ENCODE measurements at regions not wholly inside any gene's neighbourhood (a gene's known extent, or its start where the extent isn't known, plus 50 kb on each side); places are given as distances from the start of the nearest gene placed in this dataset.
"Not testable (repeated sequence)": the region's sequence is repeated elsewhere in the genome, so short reads cannot be mapped to it uniquely, and the experiment has no call there.

DNA sequence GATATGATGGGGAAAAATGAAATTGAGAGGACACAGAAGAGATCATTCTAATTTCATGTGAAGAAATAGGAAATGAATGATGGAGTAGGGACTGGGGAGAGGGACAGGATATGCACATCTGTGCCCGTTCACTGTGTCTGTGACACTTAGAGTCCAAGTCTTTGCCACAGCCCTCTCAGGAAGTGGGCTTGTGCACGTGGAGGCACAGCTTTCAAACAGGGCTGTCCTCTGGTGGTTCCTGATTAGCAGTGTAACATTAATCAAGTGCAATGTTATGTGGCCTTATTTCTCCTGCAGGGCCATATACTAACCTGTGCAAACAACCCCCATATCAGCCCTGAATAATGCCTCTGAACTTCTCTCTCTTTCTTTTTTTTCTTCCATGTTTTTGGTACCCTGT lies 312.2 kb upstream of the FAM98A start:
- H3K36me3 ChIP-seq (ENCODE audit: control insufficient read depth, insufficient read depth, low read length), result no peaks in the 10 kb centered on the region
- no peaks in the 10 kb centered on the region for H3K4me1 ChIP-seq (ENCODE audit: control insufficient read depth, insufficient read depth, low read length)
- 81 to 91% methylated on average over 2 of the region's 2 CpGs for WGBS, 2 experiments
- H3K27me3 ChIP-seq (ENCODE audit: control insufficient read depth, insufficient read depth, low read length, poor library complexity, severe bottlenecking), result no peaks in the 10 kb centered on the region
- H3K9me3 ChIP-seq (ENCODE audit: control insufficient read depth, low read length), result no peaks in the 10 kb centered on the region
- no peak overlapping the region for H3K4me3 ChIP-seq (ENCODE audit: insufficient read depth, low read depth, low read length)
- H3K27ac ChIP-seq (ENCODE audit: insufficient read depth, low read depth, low read length, poor library complexity, severe bottlenecking), result no peak overlapping the region

DNA sequence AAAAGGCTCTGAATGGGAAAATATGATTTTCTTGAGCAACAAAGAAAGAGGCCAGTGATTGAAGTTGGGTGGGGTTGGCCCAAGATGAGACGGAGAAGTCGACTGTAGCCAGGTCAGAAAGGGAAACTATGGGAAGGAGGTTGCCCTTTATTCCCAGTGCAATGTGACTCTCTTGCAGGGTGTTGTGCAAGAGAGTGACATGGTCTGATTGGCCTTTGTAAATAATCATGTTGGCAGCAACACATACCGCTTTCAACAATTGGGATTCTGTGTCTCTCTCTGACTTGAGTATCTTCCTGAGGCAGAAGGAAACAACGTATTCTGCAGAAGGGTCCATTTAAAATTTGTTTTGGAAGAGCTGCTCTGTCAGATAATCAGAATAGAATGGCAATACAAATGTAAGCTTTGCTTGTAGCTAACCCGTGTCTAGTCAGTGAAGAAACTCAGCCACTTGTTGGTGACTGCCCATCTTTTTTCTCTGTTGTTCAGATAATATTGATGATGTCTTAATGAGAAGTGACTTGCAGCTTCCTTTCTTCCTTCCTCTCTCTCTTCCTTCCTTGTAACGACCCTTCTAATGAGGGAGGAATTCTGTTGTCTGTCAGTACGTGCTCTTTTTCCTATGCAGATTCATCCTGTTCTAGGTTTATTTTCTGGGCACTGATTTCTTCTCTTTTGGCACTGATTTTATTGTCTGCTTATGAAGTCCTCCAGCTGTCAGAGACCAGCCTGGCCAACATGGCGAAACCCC lies 311.0 kb upstream of the FAM98A start:
- H3K4me1 ChIP-seq (ENCODE audit: control insufficient read depth, insufficient read depth, low read length), result no peaks in the 10 kb centered on the region
- WGBS, 2 experiments, result 92 to 96% methylated on average over 8 of the region's 8 CpGs
- no peaks in the 10 kb centered on the region for H3K9me3 ChIP-seq (ENCODE audit: control insufficient read depth, low read length)
- no peaks in the 10 kb centered on the region for H3K36me3 ChIP-seq (ENCODE audit: control insufficient read depth, insufficient read depth, low read length)
- no peaks in the 10 kb centered on the region for H3K27me3 ChIP-seq (ENCODE audit: control insufficient read depth, insufficient read depth, low read length, poor library complexity, severe bottlenecking)
- H3K4me3 ChIP-seq (ENCODE audit: insufficient read depth, low read depth, low read length), result no peak overlapping the region
- H3K27ac ChIP-seq (ENCODE audit: insufficient read depth, low read depth, low read length, poor library complexity, severe bottlenecking), result no peak overlapping the region

DNA sequence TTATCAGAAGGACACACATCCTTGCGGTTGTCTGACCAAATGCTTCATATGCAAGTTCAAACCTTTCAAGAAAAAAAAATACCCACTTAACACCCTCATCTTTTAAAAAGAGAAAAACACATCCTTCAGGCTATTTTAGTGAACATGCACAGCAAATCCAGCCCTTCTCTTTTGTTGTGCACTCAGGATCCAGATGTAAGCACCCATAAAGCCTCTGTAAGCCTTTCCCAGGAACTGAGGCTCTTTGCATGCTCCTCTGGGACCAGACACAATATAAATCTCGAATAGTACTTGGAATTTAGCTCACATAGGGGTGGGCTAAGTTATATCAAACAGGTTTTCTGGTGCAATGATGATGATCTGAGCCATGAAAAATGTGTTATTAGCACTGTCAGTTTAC lies 308.8 kb upstream of the FAM98A start:
- Histone ChIP-seq H3K9me3 (ENCODE audit: control insufficient read depth, low read length) (no peaks in the 10 kb centered on the region), H3K4me1 (ENCODE audit: control insufficient read depth, insufficient read depth, low read length) (no peaks in the 10 kb centered on the region), H3K4me3 (ENCODE audit: insufficient read depth, low read depth, low read length) (no peak overlapping the region), H3K27ac (ENCODE audit: insufficient read depth, low read depth, low read length, poor library complexity, severe bottlenecking) (no peak overlapping the region), H3K36me3 (ENCODE audit: control insufficient read depth, insufficient read depth, low read length) (no peaks in the 10 kb centered on the region), H3K27me3 (ENCODE audit: control insufficient read depth, insufficient read depth, low read length, poor library complexity, severe bottlenecking) (no peaks in the 10 kb centered on the region)
- WGBS, 2 experiments, result 89 to 99% methylated on average over 2 of the region's 2 CpGs

DNA sequence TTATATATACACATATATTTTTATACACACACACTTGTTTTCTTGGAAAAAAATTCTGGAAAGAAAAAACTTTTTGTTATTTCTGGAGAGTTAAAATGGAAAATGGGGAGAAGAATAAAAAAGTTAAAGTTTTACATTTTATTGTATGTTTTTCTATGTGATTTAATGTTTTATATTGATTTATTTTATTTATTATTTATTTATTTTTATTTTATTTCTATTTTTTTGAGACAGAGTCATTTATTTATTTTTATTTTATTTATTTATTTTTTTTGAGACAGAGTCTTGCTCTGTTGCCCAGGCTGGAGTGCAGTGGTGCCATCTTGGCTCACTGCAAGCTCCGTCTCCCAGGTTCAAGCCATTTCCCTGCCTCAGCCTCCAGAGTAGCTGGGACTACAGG lies 307.0 kb upstream of the FAM98A start:
- not testable (repeated sequence) for H3K4me1 ChIP-seq (ENCODE audit: control insufficient read depth, insufficient read depth, low read length); H3K27me3 ChIP-seq (ENCODE audit: control insufficient read depth, insufficient read depth, low read length, poor library complexity, severe bottlenecking); H3K27ac ChIP-seq (ENCODE audit: insufficient read depth, low read depth, low read length, poor library complexity, severe bottlenecking); H3K9me3 ChIP-seq (ENCODE audit: control insufficient read depth, low read length); H3K4me3 ChIP-seq (ENCODE audit: insufficient read depth, low read depth, low read length); H3K36me3 ChIP-seq (ENCODE audit: control insufficient read depth, insufficient read depth, low read length)
- 87 to 100% methylated on average over 1 of the region's 1 CpG for whole genome bisulfite sequencing, 2 experiments

DNA sequence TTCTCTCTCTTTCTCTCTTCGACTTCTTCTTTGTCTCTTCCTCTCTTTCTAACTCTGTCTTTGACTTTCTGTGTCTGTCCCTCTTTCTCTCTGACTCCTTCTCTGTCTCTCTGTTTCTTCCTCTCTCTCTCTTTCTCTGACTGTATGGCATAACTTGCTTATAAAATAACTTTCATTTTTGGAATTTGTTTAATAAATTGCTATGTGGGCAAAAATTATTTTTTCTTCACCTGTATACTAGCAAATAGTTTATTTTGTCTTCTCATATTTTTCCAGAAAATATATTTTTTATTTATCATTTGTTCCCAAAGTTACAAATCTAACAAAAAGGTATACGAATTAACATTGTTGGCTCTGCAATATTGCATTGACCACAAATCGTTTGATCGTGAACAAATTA lies 305.7 kb upstream of the FAM98A start:
- no peaks in the 10 kb centered on the region for H3K4me1 ChIP-seq (ENCODE audit: control insufficient read depth, insufficient read depth, low read length)
- H3K9me3 ChIP-seq (ENCODE audit: control insufficient read depth, low read length), result no peaks in the 10 kb centered on the region
- H3K36me3 ChIP-seq (ENCODE audit: control insufficient read depth, insufficient read depth, low read length), result no peaks in the 10 kb centered on the region
- H3K4me3 ChIP-seq (ENCODE audit: insufficient read depth, low read depth, low read length), result no peak overlapping the region
- no peaks in the 10 kb centered on the region for H3K27me3 ChIP-seq (ENCODE audit: control insufficient read depth, insufficient read depth, low read length, poor library complexity, severe bottlenecking)
- no peak overlapping the region for H3K27ac ChIP-seq (ENCODE audit: insufficient read depth, low read depth, low read length, poor library complexity, severe bottlenecking)
- 60 to 87% methylated on average over 2 to 4 of the region's 4 CpGs for WGBS, 2 experiments

DNA sequence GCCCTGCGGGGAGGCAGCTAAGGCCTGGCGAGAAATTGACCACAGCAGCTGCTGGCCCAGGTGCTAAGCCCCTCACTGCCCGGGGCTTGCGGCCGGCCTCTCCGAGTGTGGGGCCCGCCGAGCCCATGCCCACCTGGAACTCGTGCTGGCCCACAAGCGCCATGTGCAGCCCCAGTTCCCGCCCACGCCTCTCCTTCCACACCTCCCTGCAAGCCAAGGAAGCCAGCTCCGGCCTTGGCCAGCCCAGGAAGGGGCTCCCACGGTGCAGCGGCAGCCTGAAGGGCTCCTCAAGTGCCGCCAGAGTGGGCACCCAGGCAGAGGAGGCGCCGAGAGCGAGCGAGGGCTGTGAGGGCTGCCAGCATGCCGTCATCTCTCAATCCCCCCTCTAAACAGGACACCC lies 304.6 kb upstream of the FAM98A start:
- Histone ChIP-seq H3K4me3 (ENCODE audit: insufficient read depth, low read depth, low read length) (no peak overlapping the region), H3K36me3 (ENCODE audit: control insufficient read depth, insufficient read depth, low read length) (no peaks in the 10 kb centered on the region), H3K4me1 (ENCODE audit: control insufficient read depth, insufficient read depth, low read length) (no peaks in the 10 kb centered on the region), H3K9me3 (ENCODE audit: control insufficient read depth, low read length) (no peaks in the 10 kb centered on the region), H3K27me3 (ENCODE audit: control insufficient read depth, insufficient read depth, low read length, poor library complexity, severe bottlenecking) (no peaks in the 10 kb centered on the region), H3K27ac (ENCODE audit: insufficient read depth, low read depth, low read length, poor library complexity, severe bottlenecking) (no peak overlapping the region)
- WGBS, 2 experiments, result 89 to 92% methylated on average over 20 to 21 of the region's 21 CpGs

DNA sequence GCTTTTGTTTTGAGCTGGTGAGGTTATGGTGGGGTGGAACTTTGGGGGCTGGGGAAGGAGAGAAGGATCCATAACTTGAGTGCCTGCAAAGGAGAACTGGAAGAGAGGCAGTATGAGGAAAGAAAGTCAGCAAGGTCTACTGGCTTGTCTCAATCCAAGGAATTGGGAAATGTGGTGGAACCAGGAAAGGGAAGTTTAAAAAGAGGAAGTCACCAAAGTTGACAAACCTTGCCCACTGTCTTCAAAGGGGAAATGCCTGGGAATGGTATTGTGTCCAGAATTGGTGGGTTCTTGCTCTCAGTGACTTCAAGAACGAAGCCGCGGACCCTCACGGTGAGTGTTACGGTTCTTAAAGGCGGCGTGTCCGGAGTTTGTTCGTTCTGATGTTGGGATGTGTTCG lies 304.1 kb upstream of the FAM98A start:
- no peaks in the 10 kb centered on the region for H3K36me3 ChIP-seq (ENCODE audit: control insufficient read depth, insufficient read depth, low read length)
- no peaks in the 10 kb centered on the region for H3K27me3 ChIP-seq (ENCODE audit: control insufficient read depth, insufficient read depth, low read length, poor library complexity, severe bottlenecking)
- no peaks in the 10 kb centered on the region for H3K4me1 ChIP-seq (ENCODE audit: control insufficient read depth, insufficient read depth, low read length)
- WGBS, 2 experiments, result 94% methylated on average over 10 of the region's 10 CpGs
- H3K27ac ChIP-seq (ENCODE audit: insufficient read depth, low read depth, low read length, poor library complexity, severe bottlenecking), result no peak overlapping the region
- no peak overlapping the region for H3K4me3 ChIP-seq (ENCODE audit: insufficient read depth, low read depth, low read length)
- H3K9me3 ChIP-seq (ENCODE audit: control insufficient read depth, low read length), result no peaks in the 10 kb centered on the region

DNA sequence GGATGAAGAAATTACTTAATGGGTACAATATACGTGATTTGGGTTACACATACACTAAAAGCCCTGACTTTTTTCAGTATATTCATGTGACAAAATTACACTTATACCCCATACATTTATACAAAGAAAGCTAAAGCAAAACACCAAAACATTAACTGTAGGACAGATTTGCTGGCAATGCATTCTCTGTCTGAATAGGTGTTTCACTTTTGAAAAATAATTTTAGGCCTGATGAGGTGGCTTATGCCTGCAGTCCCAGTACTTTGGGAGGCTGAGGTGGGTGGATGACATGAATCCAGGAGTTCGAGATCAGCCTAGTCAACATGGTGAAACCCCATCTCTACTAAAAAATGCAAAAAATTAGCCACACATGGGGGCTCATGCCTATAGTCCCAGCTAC lies 301.5 kb upstream of the FAM98A start:
- no peak overlapping the region for H3K27ac ChIP-seq (ENCODE audit: insufficient read depth, low read depth, low read length, poor library complexity, severe bottlenecking)
- WGBS, 2 experiments, result 98 to 100% methylated on average over 2 of the region's 2 CpGs
- H3K9me3 ChIP-seq (ENCODE audit: control insufficient read depth, low read length), result no peaks in the 10 kb centered on the region
- no peak overlapping the region for H3K4me3 ChIP-seq (ENCODE audit: insufficient read depth, low read depth, low read length)
- H3K36me3 ChIP-seq (ENCODE audit: control insufficient read depth, insufficient read depth, low read length), result no peaks in the 10 kb centered on the region
- no peaks in the 10 kb centered on the region for H3K27me3 ChIP-seq (ENCODE audit: control insufficient read depth, insufficient read depth, low read length, poor library complexity, severe bottlenecking)
- no peaks in the 10 kb centered on the region for H3K4me1 ChIP-seq (ENCODE audit: control insufficient read depth, insufficient read depth, low read length)

DNA sequence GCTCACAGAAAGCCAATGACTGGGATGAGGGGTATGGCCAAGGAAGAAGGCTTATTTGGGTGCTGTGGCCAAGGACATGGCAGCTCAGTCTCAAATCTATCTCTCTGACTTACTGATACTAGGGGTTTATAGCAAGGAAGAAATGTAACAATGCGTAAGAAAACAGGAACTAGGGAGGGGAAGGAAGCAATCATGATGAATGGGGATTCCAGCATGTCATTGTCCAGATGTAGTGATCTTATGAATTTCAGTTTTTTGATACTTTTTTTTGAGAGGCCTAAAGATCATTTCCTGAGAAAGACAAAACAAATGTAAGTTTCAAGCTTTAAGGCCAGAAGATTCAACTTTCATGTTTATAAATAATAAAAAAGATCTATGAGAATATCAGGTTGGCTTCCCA lies 298.6 kb upstream of the FAM98A start:
- H3K36me3 ChIP-seq (ENCODE audit: control insufficient read depth, insufficient read depth, low read length), result no peaks in the 10 kb centered on the region
- no peak overlapping the region for H3K4me3 ChIP-seq (ENCODE audit: insufficient read depth, low read depth, low read length)
- H3K4me1 ChIP-seq (ENCODE audit: control insufficient read depth, insufficient read depth, low read length), result no peaks in the 10 kb centered on the region
- H3K9me3 ChIP-seq (ENCODE audit: control insufficient read depth, low read length), result no peaks in the 10 kb centered on the region
- WGBS, 2 experiments, result 96 to 98% methylated on average over 1 of the region's 1 CpG
- H3K27me3 ChIP-seq (ENCODE audit: control insufficient read depth, insufficient read depth, low read length, poor library complexity, severe bottlenecking), result no peaks in the 10 kb centered on the region
- no peak overlapping the region for H3K27ac ChIP-seq (ENCODE audit: insufficient read depth, low read depth, low read length, poor library complexity, severe bottlenecking)

DNA sequence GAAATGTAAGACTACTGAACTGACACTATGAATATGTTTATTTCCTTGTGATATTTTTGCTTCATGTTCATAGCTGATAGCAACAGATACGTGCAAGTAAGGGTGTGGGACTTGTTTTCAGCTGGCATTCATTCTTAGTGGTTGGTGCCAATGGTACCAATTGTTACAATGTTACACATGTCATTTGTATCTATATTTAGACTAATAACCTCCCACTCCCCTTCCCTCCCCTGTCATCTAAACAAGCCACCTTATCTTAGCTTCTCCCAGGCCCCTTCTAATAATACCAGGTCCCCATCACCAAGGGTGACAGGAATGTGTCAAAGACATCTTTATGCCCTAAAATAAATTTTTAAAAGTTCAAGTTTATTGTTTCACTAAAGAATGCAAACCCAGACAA lies 294.7 kb upstream of the FAM98A start:
- no peak overlapping the region for H3K27ac ChIP-seq (ENCODE audit: insufficient read depth, low read depth, low read length, poor library complexity, severe bottlenecking)
- no peak overlapping the region for H3K4me3 ChIP-seq (ENCODE audit: insufficient read depth, low read depth, low read length)
- H3K9me3 ChIP-seq (ENCODE audit: control insufficient read depth, low read length), result no peaks in the 10 kb centered on the region
- no peaks in the 10 kb centered on the region for H3K27me3 ChIP-seq (ENCODE audit: control insufficient read depth, insufficient read depth, low read length, poor library complexity, severe bottlenecking)
- H3K36me3 ChIP-seq (ENCODE audit: control insufficient read depth, insufficient read depth, low read length), result no peaks in the 10 kb centered on the region
- H3K4me1 ChIP-seq (ENCODE audit: control insufficient read depth, insufficient read depth, low read length), result no peaks in the 10 kb centered on the region
- WGBS, 2 experiments, result 100% methylated on average over 1 of the region's 1 CpG; no CpG with 5 or more reads in 1 of the 2 experiments

DNA sequence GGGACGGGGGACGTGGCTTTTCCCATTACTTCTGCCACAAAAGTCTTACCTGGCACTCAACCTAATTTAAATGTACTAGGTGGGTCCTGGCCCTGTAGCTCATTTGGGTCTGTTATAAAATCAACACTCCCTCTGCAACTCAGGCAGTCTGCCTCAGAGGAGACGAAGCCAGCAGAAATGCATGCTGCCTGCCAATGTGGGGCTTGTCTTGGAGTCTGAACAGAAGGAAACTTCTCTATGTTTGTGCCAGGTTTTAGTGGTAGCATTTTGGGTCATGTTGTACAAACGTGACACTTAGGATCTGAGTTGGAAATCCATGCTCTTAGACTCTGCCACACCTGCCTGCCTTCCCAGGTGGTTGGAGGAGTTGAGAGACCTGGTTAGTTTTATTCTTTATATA lies 292.5 kb upstream of the FAM98A start:
- no peak overlapping the region for H3K4me3 ChIP-seq (ENCODE audit: insufficient read depth, low read depth, low read length)
- WGBS, 2 experiments, result 64 to 83% methylated on average over 3 to 4 of the region's 4 CpGs
- H3K36me3 ChIP-seq (ENCODE audit: control insufficient read depth, insufficient read depth, low read length), result no peaks in the 10 kb centered on the region
- no peaks in the 10 kb centered on the region for H3K27me3 ChIP-seq (ENCODE audit: control insufficient read depth, insufficient read depth, low read length, poor library complexity, severe bottlenecking)
- H3K9me3 ChIP-seq (ENCODE audit: control insufficient read depth, low read length), result no peaks in the 10 kb centered on the region
- no peak overlapping the region for H3K27ac ChIP-seq (ENCODE audit: insufficient read depth, low read depth, low read length, poor library complexity, severe bottlenecking)
- no peaks in the 10 kb centered on the region for H3K4me1 ChIP-seq (ENCODE audit: control insufficient read depth, insufficient read depth, low read length)

All from ectodermal cell (in vitro differentiated cells).